ENCODE measurements at regions not wholly inside any gene's neighbourhood (a gene's known extent, or its start where the extent isn't known, plus 50 kb on each side); places are given as distances from the start of the nearest gene placed in this dataset.

GRCh38 chr17:77361986-77362620 is 221.3 kb downstream of the SEC14L1 start:
- TF ChIP-seq BHLHE40 (IDR thresholded peaks at IDR 0.05; ENCODE audit: low read length) (no peak), ATF1 (CRISPR knock-in tag; IDR thresholded peaks at IDR 0.05) (no peak), ZNF274 (CRISPR knock-in tag; IDR thresholded peaks at IDR 0.05) (no peak), EP300 (IDR thresholded peaks at IDR 0.05; ENCODE audit: low read depth in 2 of 2, low read length in 2 of 2) (no peak), EP300 (CRISPR knock-in tag; IDR thresholded peaks at IDR 0.05; ENCODE audit: borderline replicate concordance) (no peak), MYC (CRISPR knock-in tag; IDR thresholded peaks at IDR 0.05; ENCODE audit: borderline replicate concordance) (no peak), CSRNP1 (CRISPR knock-in tag; IDR thresholded peaks at IDR 0.05) (no peak), YEATS4 (CRISPR knock-in tag; IDR thresholded peaks at IDR 0.05; ENCODE audit: borderline replicate concordance) (no peak), CTCF (CRISPR knock-in tag; IDR thresholded peaks at IDR 0.05) (no peak), ZFP36 (IDR thresholded peaks at IDR 0.05; ENCODE audit: borderline replicate concordance, low read depth, low read length, partially characterized antibody) (no peak), SP2 (CRISPR knock-in tag; IDR thresholded peaks at IDR 0.05) (no peak)

All from HepG2 (cell line).